ENCODE measurements at regions not wholly inside any gene's neighbourhood (a gene's known extent, or its start where the extent isn't known, plus 50 kb on each side); places are given as distances from the start of the nearest gene placed in this dataset.

GRCh38 chr10:44017483-44018145, 367.3 kb downstream of the CXCL12 start:
- ATAC-seq (replicated peaks; ENCODE audit: extremely low read depth, poor library complexity, severe bottlenecking): no peak
- Mint-ChIP-seq H3K4me3 (no peak overlapping the region), H3K4me1 (no peaks in the 10 kb centered on the region), H3K27ac (ENCODE audit: low read depth) (no peak overlapping the region), H3K9me3 (no peaks in the 10 kb centered on the region), H3K36me3 (ENCODE audit: insufficient read depth) (no peaks in the 10 kb centered on the region), H3K27me3 (peaks cover 62% of the 10 kb centered on the region)
- no peak for DNase-seq (ENCODE audit: low spot score in 2 of 2)

GRCh38 chr10:44016589-44017482, 368.1 kb downstream of the CXCL12 start:
- DNase-seq (ENCODE audit: low spot score in 2 of 2): no peak
- no peak overlapping the region for H3K4me3 Mint-ChIP-seq
- ATAC-seq (replicated peaks; ENCODE audit: extremely low read depth, poor library complexity, severe bottlenecking): no peak
- H3K27me3 Mint-ChIP-seq: peaks cover 56% of the 10 kb centered on the region
- H3K36me3 Mint-ChIP-seq (ENCODE audit: insufficient read depth): no peaks in the 10 kb centered on the region
- no peaks in the 10 kb centered on the region for H3K9me3 Mint-ChIP-seq
- H3K4me1 Mint-ChIP-seq: no peaks in the 10 kb centered on the region
- H3K27ac Mint-ChIP-seq (ENCODE audit: low read depth): no peak overlapping the region

- Mint-ChIP-seq H3K4me3 (no peak overlapping the region), H3K27me3 (peaks cover 47% of the 10 kb centered on the region), H3K4me1 (no peaks in the 10 kb centered on the region), H3K36me3 (ENCODE audit: insufficient read depth) (no peaks in the 10 kb centered on the region), H3K27ac (ENCODE audit: low read depth) (no peak overlapping the region), H3K9me3 (no peaks in the 10 kb centered on the region)
- ATAC-seq (replicated peaks; ENCODE audit: extremely low read depth, poor library complexity, severe bottlenecking) (no peak), DNase-seq (ENCODE audit: low spot score in 2 of 2) (no peak)
Observed at GRCh38 chr10:44015702-44016500, 367.2 kb upstream of the ZNF32 start.

GRCh38 chr10:44014644-44015250, 366.1 kb upstream of the ZNF32 start:
- Mint-ChIP-seq H3K27ac (ENCODE audit: low read depth) (no peak overlapping the region), H3K36me3 (ENCODE audit: insufficient read depth) (no peaks in the 10 kb centered on the region), H3K4me1 (no peaks in the 10 kb centered on the region), H3K9me3 (no peaks in the 10 kb centered on the region), H3K27me3 (peaks cover 43% of the 10 kb centered on the region), H3K4me3 (no peak overlapping the region)
- DNase-seq (ENCODE audit: low spot score in 2 of 2): no peak
- ATAC-seq (replicated peaks; ENCODE audit: extremely low read depth, poor library complexity, severe bottlenecking): no peak

- ATAC-seq (replicated peaks; ENCODE audit: extremely low read depth, poor library complexity, severe bottlenecking): no peak
- no peak overlapping the region for H3K4me3 Mint-ChIP-seq
- no peaks in the 10 kb centered on the region for H3K9me3 Mint-ChIP-seq
- H3K4me1 Mint-ChIP-seq: no peaks in the 10 kb centered on the region
- no peak overlapping the region for H3K27ac Mint-ChIP-seq (ENCODE audit: low read depth)
- DNase-seq (ENCODE audit: low spot score in 2 of 2): no peak
- no peaks in the 10 kb centered on the region for H3K36me3 Mint-ChIP-seq (ENCODE audit: insufficient read depth)
- H3K27me3 Mint-ChIP-seq: peaks cover 43% of the 10 kb centered on the region
Observed at GRCh38 chr10:44013981-44014380, 365.3 kb upstream of the ZNF32 start.

GRCh38 chr10:44012921-44013320, 364.2 kb upstream of the ZNF32 start:
- H3K36me3 Mint-ChIP-seq (ENCODE audit: insufficient read depth): no peaks in the 10 kb centered on the region
- no peaks in the 10 kb centered on the region for H3K9me3 Mint-ChIP-seq
- ATAC-seq (replicated peaks; ENCODE audit: extremely low read depth, poor library complexity, severe bottlenecking) (no peak), DNase-seq (ENCODE audit: low spot score in 2 of 2) (no peak)
- no peak overlapping the region for H3K4me3 Mint-ChIP-seq
- no peaks in the 10 kb centered on the region for H3K4me1 Mint-ChIP-seq
- H3K27me3 Mint-ChIP-seq: peaks cover 40% of the 10 kb centered on the region
- no peak overlapping the region for H3K27ac Mint-ChIP-seq (ENCODE audit: low read depth)

- Mint-ChIP-seq H3K36me3 (ENCODE audit: insufficient read depth) (no peaks in the 10 kb centered on the region), H3K4me3 (no peak overlapping the region), H3K4me1 (no peaks in the 10 kb centered on the region), H3K9me3 (no peaks in the 10 kb centered on the region), H3K27me3 (peaks cover 39% of the 10 kb centered on the region), H3K27ac (ENCODE audit: low read depth) (no peak overlapping the region)
- DNase-seq (ENCODE audit: low spot score in 2 of 2) (no peak), ATAC-seq (replicated peaks; ENCODE audit: extremely low read depth, poor library complexity, severe bottlenecking) (no peak)
Observed at GRCh38 chr10:44011603-44011981, 362.9 kb upstream of the ZNF32 start.

GRCh38 chr10:44010873-44011602, 362.4 kb upstream of the ZNF32 start:
- H3K36me3 Mint-ChIP-seq (ENCODE audit: insufficient read depth): no peaks in the 10 kb centered on the region
- peaks cover 39% of the 10 kb centered on the region for H3K27me3 Mint-ChIP-seq
- DNase-seq (ENCODE audit: low spot score in 2 of 2): no peak
- no peaks in the 10 kb centered on the region for H3K9me3 Mint-ChIP-seq
- no peak overlapping the region for H3K27ac Mint-ChIP-seq (ENCODE audit: low read depth)
- no peak for ATAC-seq (replicated peaks; ENCODE audit: extremely low read depth, poor library complexity, severe bottlenecking)
- H3K4me3 Mint-ChIP-seq: no peak overlapping the region
- no peaks in the 10 kb centered on the region for H3K4me1 Mint-ChIP-seq

- DNase-seq (ENCODE audit: low spot score in 2 of 2): no peak
- Mint-ChIP-seq H3K9me3 (no peaks in the 10 kb centered on the region), H3K36me3 (ENCODE audit: insufficient read depth) (no peaks in the 10 kb centered on the region), H3K4me1 (no peaks in the 10 kb centered on the region), H3K4me3 (no peak overlapping the region), H3K27me3 (peaks cover 34% of the 10 kb centered on the region), H3K27ac (ENCODE audit: low read depth) (no peak overlapping the region)
- no peak for ATAC-seq (replicated peaks; ENCODE audit: extremely low read depth, poor library complexity, severe bottlenecking)
Observed at GRCh38 chr10:44009891-44010632, 361.4 kb upstream of the ZNF32 start.

GRCh38 chr10:44008917-44009709, 360.4 kb upstream of the ZNF32 start:
- no peak for ATAC-seq (replicated peaks; ENCODE audit: extremely low read depth, poor library complexity, severe bottlenecking)
- no peak overlapping the region for H3K4me3 Mint-ChIP-seq
- H3K36me3 Mint-ChIP-seq (ENCODE audit: insufficient read depth): no peaks in the 10 kb centered on the region
- H3K27ac Mint-ChIP-seq (ENCODE audit: low read depth): no peak overlapping the region
- DNase-seq (ENCODE audit: low spot score in 2 of 2): no peak
- peaks cover 24% of the 10 kb centered on the region for H3K27me3 Mint-ChIP-seq
- H3K4me1 Mint-ChIP-seq: no peaks in the 10 kb centered on the region
- no peaks in the 10 kb centered on the region for H3K9me3 Mint-ChIP-seq
